Coronary artery (tissue), 2 donors: ENCODE measurements at regions not wholly inside any gene's neighbourhood (a gene's known extent, or its start where the extent isn't known, plus 50 kb on each side); places are given as distances from the start of the nearest gene placed in this dataset.

Source experiments
- DNase-seq: peaks from one replicate; pipeline ENCODE4 v3.0.0-alpha.2; 2017; ENCODE audit warnings: low spot score
- H3K27ac ChIP-seq, 2 donors: fragments of 200-600 bp; sonication (generic); one replicate each; pipeline ENCODE4 v1.5.1; 2016 to 2019
- H3K4me3 ChIP-seq: fragments of 200-600 bp; sonication (generic); 2 replicates; pipeline ENCODE4 v1.5.1; 2016; ENCODE audit warnings: mild to moderate bottlenecking, moderate library complexity
- CTCF ChIP-seq: fragments of 200-600 bp; sonication (generic); IDR thresholded peaks from one replicate; pipeline ENCODE4 v1.5.1; 2019; ENCODE audit warnings: antibody characterized with exemption

GRCh38 chr2:18105929-18106328, 227.5 kb downstream of the KCNS3 start:
- Histone ChIP-seq H3K4me3 (no peak overlapping the region), H3K27ac (no peak overlapping the region)
- no peak for DNase-seq
- TF ChIP-seq CTCF, result no peak

GRCh38 chr2:18104595-18105224, 226.2 kb downstream of the KCNS3 start:
- TF ChIP-seq CTCF, result no peak
- no peak overlapping the region for H3K27ac ChIP-seq
- no peak for DNase-seq
- H3K4me3 ChIP-seq, result no peak overlapping the region

- no peak overlapping the region for H3K4me3 ChIP-seq
- no peak for TF ChIP-seq CTCF
- DNase-seq, result no peak
These were observed 218.5 kb downstream of the KCNS3 start for GRCh38 chr2:18096836-18097405.

GRCh38 chr2:18094277-18094676, 215.8 kb downstream of the KCNS3 start:
- TF ChIP-seq CTCF, result no peak
- DNase-seq, result no peak
- no peak overlapping the region for H3K27ac ChIP-seq

More at GRCh38 chr2:18096836-18097405, 218.5 kb downstream of the KCNS3 start:
- H3K27ac ChIP-seq, result no peak overlapping the region

GRCh38 chr2:18093196-18093595, 214.7 kb downstream of the KCNS3 start:
- Histone ChIP-seq H3K4me3 (no peak overlapping the region), H3K27ac (no peak overlapping the region)
- TF ChIP-seq CTCF, result no peak
- DNase-seq, result no peak

More at GRCh38 chr2:18094277-18094676, 215.8 kb downstream of the KCNS3 start:
- no peak overlapping the region for H3K4me3 ChIP-seq

GRCh38 chr2:18092760-18093159, 214.3 kb downstream of the KCNS3 start:
- TF ChIP-seq CTCF, result no peak
- no peak overlapping the region for H3K27ac ChIP-seq
- H3K4me3 ChIP-seq, result no peak overlapping the region
- DNase-seq, result no peak

- Histone ChIP-seq H3K4me3 (no peak overlapping the region), H3K27ac (no peak overlapping the region)
- no peak for DNase-seq
- TF ChIP-seq CTCF, result no peak
These were observed 207.1 kb downstream of the KCNS3 start for GRCh38 chr2:18085593-18085992.
